GM21825 (cell line): ENCODE measurements at regions not wholly inside any gene's neighbourhood (a gene's known extent, or its start where the extent isn't known, plus 50 kb on each side); places are given as distances from the start of the nearest gene placed in this dataset.
"Not testable (repeated sequence)": the region's sequence is repeated elsewhere in the genome, so short reads cannot be mapped to it uniquely, and the experiment has no call there.

Experiments
- ATAC-seq: cut with Tn5 transposase; IDR thresholded peaks from one replicate; pipeline ENCODE4 v1.9.1; 2021; ENCODE audit warnings: mild to moderate bottlenecking, moderate library complexity; ENCODE audit not compliant: unreplicated experiment

GRCh38 chr2:111355823-111356511 lies 235.3 kb downstream of the BCL2L11 start:
- not testable (repeated sequence) for ATAC-seq

DNA sequence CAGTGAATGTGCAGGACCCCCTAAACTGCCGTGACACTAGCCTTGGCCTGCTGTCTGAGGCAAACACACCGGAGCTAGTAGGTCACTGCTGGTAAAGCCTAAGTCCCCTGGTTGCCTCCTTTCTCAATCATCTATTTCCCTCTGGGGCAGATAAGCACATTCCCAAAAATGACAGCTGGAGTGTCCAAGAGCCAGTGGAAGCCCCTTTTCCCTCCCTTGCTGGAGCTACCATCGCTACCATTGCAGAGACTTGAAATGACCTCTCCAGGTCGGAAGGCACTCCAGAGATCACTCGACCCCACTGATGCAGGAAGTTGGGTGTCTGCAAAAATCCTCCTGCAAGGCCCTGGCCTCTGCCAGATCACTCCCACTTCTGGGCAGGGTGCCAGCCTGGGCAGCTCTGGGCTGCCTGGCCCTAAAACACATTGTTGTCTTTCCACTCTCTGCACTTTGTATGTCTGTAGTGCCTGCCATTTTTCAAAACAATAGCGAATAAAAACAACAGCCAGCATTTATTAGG lies 235.9 kb downstream of the BCL2L11 start:
- ATAC-seq, result not testable (repeated sequence)

- ATAC-seq, result not testable (repeated sequence)
Measured at GRCh38 chr2:111365986-111366640, 245.4 kb downstream of the BCL2L11 start.

GRCh38 chr2:111366641-111367029 lies 245.9 kb downstream of the BCL2L11 start:
- not testable (repeated sequence) for ATAC-seq

DNA sequence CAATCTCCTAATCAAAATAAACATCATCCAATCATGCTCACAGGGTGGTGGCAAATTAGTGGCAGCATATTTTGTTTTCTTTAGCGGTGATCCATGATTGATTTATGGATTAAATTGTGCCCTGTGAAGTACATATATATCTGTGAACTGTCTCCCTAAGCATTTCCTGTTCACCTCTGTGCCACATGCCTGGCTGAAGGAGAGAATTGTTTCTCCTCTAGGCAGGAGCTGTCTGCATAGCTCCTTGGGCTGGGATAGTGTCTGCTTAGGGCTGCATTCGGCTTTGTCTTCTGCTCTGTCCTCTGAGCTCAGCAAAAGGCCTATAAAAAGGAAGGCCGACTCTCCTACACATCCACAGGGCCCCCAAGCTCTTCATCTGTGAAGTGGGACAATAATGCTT lies 246.4 kb downstream of the BCL2L11 start:
- ATAC-seq, result not testable (repeated sequence)

- not testable (repeated sequence) for ATAC-seq
Measured at GRCh38 chr2:111367871-111368270, 247.2 kb downstream of the BCL2L11 start.

GRCh38 chr2:111368288-111368687 lies 247.6 kb downstream of the BCL2L11 start:
- ATAC-seq, result not testable (repeated sequence)

DNA sequence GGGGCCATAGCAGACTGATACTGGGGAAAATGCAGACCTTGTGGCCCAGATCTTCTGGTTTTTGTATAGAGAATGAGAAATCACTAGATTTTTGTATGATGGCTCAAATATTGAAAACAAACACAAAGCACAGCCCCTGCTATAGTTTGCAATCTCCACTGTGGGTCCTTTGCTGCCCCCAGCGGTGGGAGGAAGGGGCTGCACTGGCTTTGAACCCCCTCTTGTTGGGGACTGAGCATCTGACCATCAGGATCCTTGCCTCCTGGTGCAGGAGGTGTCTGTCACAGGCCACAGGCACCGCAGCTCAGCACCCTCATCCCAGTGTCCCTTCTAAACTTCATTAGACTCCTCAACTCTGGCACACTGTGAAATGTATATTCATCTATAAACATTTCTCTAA lies 252.3 kb downstream of the BCL2L11 start:
- not testable (repeated sequence) for ATAC-seq

GRCh38 chr2:111373989-111374388 lies 253.3 kb downstream of the BCL2L11 start:
- ATAC-seq, result not testable (repeated sequence)

GRCh38 chr2:111374734-111375133 lies 254.0 kb downstream of the BCL2L11 start:
- ATAC-seq, result not testable (repeated sequence)

DNA sequence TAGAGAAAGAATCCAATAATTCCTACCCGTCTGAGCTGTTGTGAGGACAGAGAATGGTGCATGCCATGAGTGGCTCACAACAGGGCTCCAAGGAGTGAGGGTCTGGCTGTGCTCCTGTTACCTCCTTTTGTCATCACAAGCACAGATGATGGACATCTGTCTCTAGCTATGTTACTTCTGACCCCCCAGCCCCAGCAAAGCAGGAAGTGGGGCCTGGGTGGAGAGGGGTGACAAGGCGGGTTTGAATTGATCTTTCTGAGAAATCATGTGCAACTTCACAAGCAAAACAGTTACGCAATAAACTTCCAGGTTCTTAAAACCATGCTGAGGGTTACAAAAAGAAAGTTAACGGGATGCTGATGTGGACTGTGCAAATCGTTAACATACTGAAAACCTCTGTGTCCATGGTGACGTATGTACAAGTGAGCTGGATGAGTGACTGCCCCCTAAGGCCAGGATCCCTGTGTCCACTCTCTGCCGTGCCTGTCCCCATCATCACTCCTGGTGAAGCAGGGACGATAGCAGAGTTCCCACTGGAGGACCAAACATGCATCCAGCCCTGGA lies 254.7 kb downstream of the BCL2L11 start:
- not testable (repeated sequence) for ATAC-seq

DNA sequence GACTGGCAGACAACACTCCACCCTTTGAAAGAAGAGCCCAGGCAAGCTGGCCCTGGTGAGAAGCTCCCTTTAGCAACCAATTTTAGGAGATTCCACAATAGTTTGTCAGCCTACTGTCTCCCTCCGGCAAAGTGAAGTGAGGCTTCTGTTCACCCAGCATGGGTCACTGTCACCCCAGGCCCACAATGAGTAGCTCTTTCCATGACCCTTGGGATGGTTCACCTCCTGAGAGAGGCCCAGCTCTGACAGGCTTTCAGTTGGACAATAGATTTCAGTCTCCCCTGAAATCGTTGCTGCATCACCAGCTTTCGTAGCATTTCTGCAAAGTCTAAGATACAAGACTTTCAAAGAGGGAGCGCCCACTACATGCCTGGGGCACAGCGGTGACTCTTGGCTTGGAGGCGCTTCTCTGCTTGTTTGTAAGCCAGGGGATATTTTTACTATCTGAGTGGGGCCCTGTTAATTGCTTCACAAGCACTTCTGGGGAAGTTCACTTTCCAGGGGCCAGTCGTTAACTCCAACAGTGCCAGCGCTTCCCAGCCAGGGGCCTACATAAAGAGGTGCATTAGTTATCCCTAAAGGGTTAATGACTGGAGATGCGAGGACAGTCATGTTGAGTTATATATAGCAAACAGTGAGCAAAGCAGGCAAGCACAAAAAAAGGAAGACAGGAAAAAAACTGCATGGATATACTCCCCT lies 255.7 kb downstream of the BCL2L11 start:
- not testable (repeated sequence) for ATAC-seq

DNA sequence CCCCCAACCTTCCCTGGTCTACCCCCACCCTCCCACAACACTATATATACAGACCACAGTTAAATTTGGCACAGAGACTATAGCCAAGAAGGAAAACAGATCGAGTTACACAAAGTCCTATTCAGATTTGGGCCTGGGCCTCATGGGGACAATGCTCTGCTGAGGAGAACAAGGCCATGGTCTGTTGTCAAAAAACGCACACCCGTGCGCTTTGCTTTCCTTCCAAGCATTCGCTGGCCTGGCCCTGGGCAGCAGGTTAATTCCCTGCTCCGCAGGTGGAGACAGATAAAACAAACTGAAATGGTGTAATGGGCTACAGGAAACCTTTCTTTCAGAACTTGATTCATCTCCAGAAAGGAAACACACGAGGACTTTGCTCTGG lies 256.2 kb downstream of the BCL2L11 start:
- not testable (repeated sequence) for ATAC-seq

GRCh38 chr2:111377386-111377959 lies 256.8 kb downstream of the BCL2L11 start:
- not testable (repeated sequence) for ATAC-seq

DNA sequence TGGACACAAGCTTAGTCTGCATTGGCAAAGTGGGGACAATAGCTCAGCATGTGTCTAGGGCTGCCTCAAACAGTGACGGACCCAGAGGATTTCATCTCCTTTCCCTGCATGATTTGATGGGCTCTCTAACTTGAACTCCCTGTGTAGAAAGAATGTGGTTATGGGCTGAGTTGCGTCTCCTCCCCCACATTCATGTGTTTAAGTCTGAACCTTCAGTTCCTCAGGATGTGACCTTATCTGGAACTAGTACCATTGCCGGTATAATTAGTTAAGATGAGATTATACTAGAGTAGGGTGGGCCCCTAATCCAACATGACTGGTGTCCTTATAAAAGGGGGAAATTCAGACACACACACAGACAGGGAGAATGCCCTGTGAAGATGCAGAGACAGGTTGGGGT lies 257.6 kb downstream of the BCL2L11 start:
- not testable (repeated sequence) for ATAC-seq

DNA sequence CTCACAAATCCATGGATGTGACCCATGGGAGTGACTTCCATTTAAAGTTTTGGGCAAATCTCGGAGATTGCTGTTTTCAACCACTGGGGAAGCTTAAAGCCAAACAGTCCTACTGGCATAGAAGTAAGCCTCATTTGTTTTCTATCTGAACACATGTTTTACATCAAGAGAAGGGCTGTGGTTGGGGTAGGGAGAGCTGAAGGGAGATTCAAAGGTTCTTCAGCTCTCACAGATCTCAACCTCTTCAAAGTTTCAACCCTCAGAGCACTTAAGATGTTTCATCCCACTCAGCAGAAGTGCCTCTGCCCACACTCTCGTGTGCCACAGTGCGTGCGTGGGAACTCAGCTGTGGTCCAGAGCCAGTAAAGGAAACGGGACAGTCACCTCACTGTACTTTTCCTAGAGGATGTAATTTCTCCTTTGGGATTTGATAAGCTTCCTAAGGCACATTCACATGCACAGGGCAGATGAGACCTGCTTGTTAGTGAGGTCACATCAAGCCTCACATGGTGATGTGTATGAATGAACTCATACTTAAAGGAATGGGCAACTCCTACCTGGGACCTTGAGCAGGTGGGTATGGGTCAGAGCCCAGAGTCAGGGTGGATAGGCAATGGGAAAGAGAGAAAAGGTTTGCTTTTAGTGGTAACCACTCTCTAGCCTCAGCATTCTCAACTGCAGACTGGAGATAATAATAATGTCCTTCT lies 260.2 kb downstream of the BCL2L11 start:
- not testable (repeated sequence) for ATAC-seq

- ATAC-seq, result not testable (repeated sequence)
Measured at GRCh38 chr2:111381530-111382306, 261.0 kb downstream of the BCL2L11 start.

GRCh38 chr2:111382507-111382906 lies 261.8 kb downstream of the BCL2L11 start:
- not testable (repeated sequence) for ATAC-seq

DNA sequence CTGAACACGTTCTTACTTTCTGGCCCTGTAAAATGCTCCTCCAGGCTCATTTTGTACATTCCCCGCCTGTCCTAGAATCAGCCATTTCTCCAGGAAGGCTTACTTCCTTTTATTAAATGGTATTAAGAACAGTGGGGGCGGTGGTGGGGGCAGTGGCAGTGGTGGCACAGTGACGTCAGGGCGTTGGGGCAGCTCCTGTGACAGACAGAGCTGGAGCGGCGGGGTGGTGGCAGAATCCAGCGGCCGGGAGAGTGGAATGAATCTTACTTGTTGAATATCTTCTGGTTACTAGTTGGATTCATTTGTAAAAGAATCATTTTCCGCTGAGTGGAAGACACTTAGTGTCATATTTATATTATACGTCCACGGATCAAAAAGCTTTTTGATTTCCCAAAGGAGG lies 262.6 kb downstream of the BCL2L11 start:
- ATAC-seq, result not testable (repeated sequence)
